GM23248 (cell line): ENCODE measurements at regions not wholly inside any gene's neighbourhood (a gene's known extent, or its start where the extent isn't known, plus 50 kb on each side); places are given as distances from the start of the nearest gene placed in this dataset.

Experiments used
- DNase-seq: peaks from one replicate; pipeline ENCODE4 v3.0.0-alpha.2; 2015
- H2AFZ ChIP-seq: fragments of 200-600 bp; sonication (generic); 2 replicates; pipeline ENCODE4 v1.6.1; 2016; ENCODE audit warnings: antibody characterized with exemption
- H3F3A ChIP-seq: fragments of 200-600 bp; sonication (generic); 2 replicates; pipeline ENCODE4 v1.6.1; 2016; ENCODE audit warnings: mild to moderate bottlenecking, antibody characterized with exemption, mixed run types; ENCODE audit not compliant: insufficient read depth
- H3K27ac ChIP-seq: fragments of 200-600 bp; sonication (generic); 2 replicates; pipeline ENCODE4 v1.5.1; 2016; ENCODE audit warnings: mild to moderate bottlenecking
- H3K27me3 ChIP-seq: fragments of 200-600 bp; sonication (generic); replicated peaks from 2 replicates; pipeline ENCODE4 v1.6.1; 2016; ENCODE audit warnings: mild to moderate bottlenecking; ENCODE audit not compliant: insufficient read depth
- H3K36me3 ChIP-seq: fragments of 200-600 bp; sonication (generic); 2 replicates; pipeline ENCODE4 v1.6.1; 2016; ENCODE audit warnings: low read depth, mild to moderate bottlenecking
- H3K4me1 ChIP-seq: fragments of 200-600 bp; sonication (generic); 2 replicates; pipeline ENCODE4 v1.6.1; 2016; ENCODE audit warnings: mild to moderate bottlenecking; ENCODE audit not compliant: insufficient read depth
- H3K4me2 ChIP-seq: fragments of 200-600 bp; sonication (generic); one replicate; pipeline ENCODE4 v1.6.1; 2016; ENCODE audit warnings: mild to moderate bottlenecking; ENCODE audit not compliant: unreplicated experiment
- H3K4me3 ChIP-seq: fragments of 200-600 bp; sonication (generic); 2 replicates; pipeline ENCODE4 v1.5.1; 2016; ENCODE audit warnings: mild to moderate bottlenecking
- H3K79me2 ChIP-seq: fragments of 200-600 bp; sonication (generic); 2 replicates; pipeline ENCODE4 v1.6.1; 2016; ENCODE audit warnings: mild to moderate bottlenecking; ENCODE audit not compliant: insufficient read depth
- H3K9ac ChIP-seq: fragments of 200-600 bp; sonication (generic); 2 replicates; pipeline ENCODE4 v1.6.1; 2016; ENCODE audit warnings: mild to moderate bottlenecking
- H3K9me2 ChIP-seq: fragments of 200-600 bp; sonication (generic); 2 replicates; pipeline ENCODE4 v1.6.1; 2016; ENCODE audit warnings: mixed run types, mild to moderate bottlenecking, moderate library complexity; ENCODE audit not compliant: insufficient read depth
- H3K9me3 ChIP-seq: fragments of 200-600 bp; sonication (generic); one replicate; pipeline ENCODE4 v1.6.1; 2017; ENCODE audit warnings: low read depth
- H4K20me1 ChIP-seq: fragments of 200-600 bp; sonication (generic); 2 replicates; pipeline ENCODE4 v1.6.0; 2016; ENCODE audit not compliant: insufficient read depth
- EZH2 ChIP-seq: fragments of 200-600 bp; sonication (generic); IDR thresholded peaks from 2 replicates; pipeline ENCODE4 v1.6.1; 2018; ENCODE audit warnings: antibody characterized with exemption, mild to moderate bottlenecking; ENCODE audit not compliant: insufficient read depth, poor library complexity, severe bottlenecking
- EZH2phosphoT487 ChIP-seq: fragments of 200-600 bp; sonication (generic); IDR thresholded peaks from 2 replicates; pipeline ENCODE4 v1.6.1; 2018; ENCODE audit warnings: antibody characterized with exemption, moderate library complexity, mild to moderate bottlenecking, low read depth; ENCODE audit not compliant: insufficient read depth
- WGBS, 2 experiments: methylation state at CpG; one replicate each; pipeline ENCODE4 v1.1.6; 2015 to 2017; ENCODE audit warnings: low lambda C conversion rate in 2 of 2, low coverage in 1 of 2; ENCODE audit errors: missing lambda C conversion rate in 2 of 2; 5-methylcytosine and 5-hydroxymethylcytosine counted together
- in situ Hi-C: fragments of 300-500 bp; cut with MboI; formaldehyde crosslinking; loops from 2 replicates; pipeline ENCODE4 v1.15.0; 2020

DNA sequence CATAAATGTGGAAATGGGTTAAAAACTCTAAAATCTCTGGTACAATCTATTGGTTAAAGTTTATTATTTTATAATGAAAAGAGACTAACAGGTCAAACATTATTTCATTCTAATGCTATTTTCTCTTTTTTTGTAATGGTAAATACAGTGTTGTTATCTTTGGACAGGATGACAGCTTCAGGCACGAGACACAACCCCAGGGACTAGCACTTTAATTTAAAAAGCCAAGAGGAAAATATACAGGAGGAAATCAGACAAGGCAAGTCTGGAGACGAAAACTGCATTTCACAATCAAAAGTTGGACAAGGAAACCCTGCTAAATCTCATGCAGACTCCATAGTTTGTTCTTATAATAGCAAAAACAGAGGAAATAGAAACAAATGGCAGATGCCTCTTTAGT lies 589.1 kb upstream of the CDH8 start:
- Histone ChIP-seq H3K79me2 (no peaks in the 10 kb centered on the region), H3F3A (no peaks in the 10 kb centered on the region), H2AFZ (no peak overlapping the region), H3K9me2 (no peaks in the 10 kb centered on the region), H3K9me3 (no peaks in the 10 kb centered on the region), H3K27ac (no peak overlapping the region), H3K4me2 (no peak overlapping the region), H3K36me3 (no peaks in the 10 kb centered on the region), H3K4me1 (0 out of 2 replicates have a peak, but pooled peaks cover 5% of the 10 kb centered on the region), H4K20me1 (no peaks in the 10 kb centered on the region), H3K9ac (no peak overlapping the region), H3K27me3 (no peaks in the 10 kb centered on the region), H3K4me3 (no peak overlapping the region)
- in situ Hi-C loops = no loop called here
- DNase-seq = no peak
- TF ChIP-seq EZH2 = no peak
- no peak for TF ChIP-seq EZH2phosphoT487
- WGBS, 2 experiments = 3% methylated on average over 2 of the region's 2 CpGs

DNA sequence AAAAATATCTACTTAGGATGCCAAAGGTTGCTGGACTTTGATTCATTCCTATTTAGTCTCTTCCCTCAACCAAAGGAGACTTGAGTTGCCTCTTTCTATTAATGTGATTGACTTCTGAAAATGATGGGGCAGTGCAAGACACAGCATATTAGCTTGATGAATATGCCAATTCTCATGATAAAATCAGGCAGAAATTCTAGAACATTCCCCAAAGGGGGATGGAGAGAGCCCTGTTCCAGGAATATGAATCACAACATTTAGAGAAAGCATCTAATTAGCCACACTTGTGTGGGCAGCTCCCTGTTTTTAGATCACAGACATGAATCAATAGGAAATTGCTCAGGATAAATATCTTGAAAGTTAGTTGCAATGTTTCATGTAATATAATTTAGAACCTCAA lies 584.0 kb upstream of the CDH8 start:
- Histone ChIP-seq H3K9me2 (no peaks in the 10 kb centered on the region), H3K36me3 (no peaks in the 10 kb centered on the region), H3K9ac (no peak overlapping the region), H2AFZ (no peak overlapping the region), H4K20me1 (no peaks in the 10 kb centered on the region), H3K4me2 (no peak overlapping the region), H3K9me3 (no peaks in the 10 kb centered on the region), H3K27me3 (no peaks in the 10 kb centered on the region), H3K4me3 (no peak overlapping the region), H3F3A (no peaks in the 10 kb centered on the region), H3K4me1 (0 out of 2 replicates have a peak, but pooled peaks cover 8% of the 10 kb centered on the region), H3K79me2 (no peaks in the 10 kb centered on the region), H3K27ac (no peak overlapping the region)
- in situ Hi-C loops = no loop called here
- TF ChIP-seq EZH2 = no peak
- no peak for TF ChIP-seq EZH2phosphoT487
- DNase-seq = peak; percentile 20

- WGBS, 2 experiments = 16 to 25% methylated on average over 2 of the region's 2 CpGs
- Histone ChIP-seq H3K4me1 (0 out of 2 replicates have a peak, but pooled peaks cover 3% of the 10 kb centered on the region), H3F3A (no peaks in the 10 kb centered on the region), H3K27ac (no peak overlapping the region), H3K9me3 (no peaks in the 10 kb centered on the region), H3K4me3 (no peak overlapping the region), H4K20me1 (no peaks in the 10 kb centered on the region), H3K79me2 (no peaks in the 10 kb centered on the region), H3K36me3 (no peaks in the 10 kb centered on the region), H2AFZ (no peak overlapping the region), H3K9me2 (no peaks in the 10 kb centered on the region), H3K27me3 (no peaks in the 10 kb centered on the region), H3K9ac (no peak overlapping the region), H3K4me2 (no peak overlapping the region)
- TF ChIP-seq EZH2 (no peak), EZH2phosphoT487 (no peak)
- DNase-seq = no peak
- in situ Hi-C loops = no loop called here
Measured at GRCh38 chr16:62615526-62615925, 579.3 kb upstream of the CDH8 start.

DNA sequence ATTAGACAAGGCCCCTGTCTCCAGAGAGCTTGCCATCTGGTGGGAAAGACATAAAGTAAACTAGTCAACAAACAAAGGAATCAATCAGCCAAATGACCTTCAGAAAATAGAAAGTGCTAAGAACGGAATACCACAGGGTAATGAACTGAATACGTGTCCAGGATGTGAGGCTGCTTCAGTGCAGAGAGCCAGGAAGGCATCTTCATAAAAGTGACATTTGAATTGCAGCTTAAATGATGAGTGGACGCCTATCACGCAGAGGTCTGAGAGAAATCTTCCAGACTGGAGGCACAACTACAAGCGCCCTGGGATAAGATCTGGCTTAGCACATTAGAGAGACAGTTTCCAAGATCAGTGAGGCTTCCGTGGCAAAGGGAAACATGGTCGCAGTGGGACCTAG lies 574.1 kb upstream of the CDH8 start:
- no peak for DNase-seq
- no peaks in the 10 kb centered on the region for H4K20me1 ChIP-seq
- H3K27me3 ChIP-seq = no peaks in the 10 kb centered on the region
- H3F3A ChIP-seq = no peaks in the 10 kb centered on the region
- no peaks in the 10 kb centered on the region for H3K9me2 ChIP-seq
- no peak overlapping the region for H2AFZ ChIP-seq
- H3K4me2 ChIP-seq = no peak overlapping the region
- TF ChIP-seq EZH2 (no peak), EZH2phosphoT487 (no peak)
- no peak overlapping the region for H3K4me3 ChIP-seq
- in situ Hi-C loops = no loop called here
- H3K4me1 ChIP-seq = no peaks in the 10 kb centered on the region
- no peak overlapping the region for H3K9ac ChIP-seq
- H3K27ac ChIP-seq = no peak overlapping the region
- WGBS, 2 experiments = 70 to 71% methylated on average over 7 of the region's 7 CpGs
- no peaks in the 10 kb centered on the region for H3K9me3 ChIP-seq
- H3K79me2 ChIP-seq = no peaks in the 10 kb centered on the region
- no peaks in the 10 kb centered on the region for H3K36me3 ChIP-seq

- H4K20me1 ChIP-seq = no peaks in the 10 kb centered on the region
- 38 to 39% methylated on average over 3 of the region's 3 CpGs for whole genome bisulfite sequencing, 2 experiments
- in situ Hi-C loops = no loop called here
Measured at GRCh38 chr16:62602790-62603189, 566.6 kb upstream of the CDH8 start.

More at GRCh38 chr16:62602790-62603189, 566.6 kb upstream of the CDH8 start:
- no peak overlapping the region for H3K9ac ChIP-seq
- H3K9me2 ChIP-seq = no peaks in the 10 kb centered on the region
- no peaks in the 10 kb centered on the region for H3K79me2 ChIP-seq
- H3K4me3 ChIP-seq = no peak overlapping the region
- H2AFZ ChIP-seq = no peak overlapping the region
- H3K27ac ChIP-seq = no peak overlapping the region
- no peak overlapping the region for H3K4me2 ChIP-seq
- H3K36me3 ChIP-seq = no peaks in the 10 kb centered on the region
- no peaks in the 10 kb centered on the region for H3F3A ChIP-seq
- H3K27me3 ChIP-seq = no peaks in the 10 kb centered on the region
- no peak for TF ChIP-seq EZH2
- H3K9me3 ChIP-seq = no peaks in the 10 kb centered on the region
- no peaks in the 10 kb centered on the region for H3K4me1 ChIP-seq
- DNase-seq = no peak
